Lower leg skin (tissue), 3 donors: ENCODE measurements at regions not wholly inside any gene's neighbourhood (a gene's known extent, or its start where the extent isn't known, plus 50 kb on each side); places are given as distances from the start of the nearest gene placed in this dataset.

Experiments used
- POLR2A ChIP-seq, 2 donors: fragments of 450-650 bp; IDR thresholded peaks; one replicate each; pipeline ENCODE4 v1.6.1; 2016 to 2017; ENCODE audit warnings: antibody characterized with exemption in 2 of 2, mild to moderate bottlenecking in 1 of 2, moderate library complexity in 1 of 2
- TF ChIP-seq, protein P1 (sequence below), 3 donors: fragments of 450-650 bp; IDR thresholded peaks; one replicate each; pipeline ENCODE4 v1.5.1; 2016; ENCODE audit warnings: antibody characterized with exemption in 3 of 3, mild to moderate bottlenecking in 3 of 3, moderate library complexity in 2 of 3

DNA sequence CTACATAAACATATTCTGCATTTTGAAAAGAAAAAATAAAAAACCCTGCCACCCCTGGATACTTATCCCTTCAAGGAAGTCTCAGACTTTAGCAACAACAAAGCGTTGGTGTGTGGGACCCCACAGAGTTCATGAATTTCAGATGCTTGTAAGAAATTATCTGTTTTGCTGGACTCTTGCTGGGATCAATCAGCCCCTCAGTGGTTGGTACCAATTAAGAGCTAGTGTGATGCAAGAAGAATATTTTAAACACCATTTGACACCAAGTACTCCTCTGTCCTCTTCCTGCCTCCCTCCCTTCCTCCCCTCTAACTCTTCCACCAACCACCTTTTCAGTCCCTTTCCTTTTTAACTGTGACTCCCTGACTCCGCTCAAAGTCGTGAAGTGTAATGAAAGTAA is 51.5 kb downstream of the SST start:
- TF ChIP-seq, protein P1, sequence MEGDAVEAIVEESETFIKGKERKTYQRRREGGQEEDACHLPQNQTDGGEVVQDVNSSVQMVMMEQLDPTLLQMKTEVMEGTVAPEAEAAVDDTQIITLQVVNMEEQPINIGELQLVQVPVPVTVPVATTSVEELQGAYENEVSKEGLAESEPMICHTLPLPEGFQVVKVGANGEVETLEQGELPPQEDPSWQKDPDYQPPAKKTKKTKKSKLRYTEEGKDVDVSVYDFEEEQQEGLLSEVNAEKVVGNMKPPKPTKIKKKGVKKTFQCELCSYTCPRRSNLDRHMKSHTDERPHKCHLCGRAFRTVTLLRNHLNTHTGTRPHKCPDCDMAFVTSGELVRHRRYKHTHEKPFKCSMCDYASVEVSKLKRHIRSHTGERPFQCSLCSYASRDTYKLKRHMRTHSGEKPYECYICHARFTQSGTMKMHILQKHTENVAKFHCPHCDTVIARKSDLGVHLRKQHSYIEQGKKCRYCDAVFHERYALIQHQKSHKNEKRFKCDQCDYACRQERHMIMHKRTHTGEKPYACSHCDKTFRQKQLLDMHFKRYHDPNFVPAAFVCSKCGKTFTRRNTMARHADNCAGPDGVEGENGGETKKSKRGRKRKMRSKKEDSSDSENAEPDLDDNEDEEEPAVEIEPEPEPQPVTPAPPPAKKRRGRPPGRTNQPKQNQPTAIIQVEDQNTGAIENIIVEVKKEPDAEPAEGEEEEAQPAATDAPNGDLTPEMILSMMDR (IDR thresholded peaks at IDR 0.05), result no peak
- TF ChIP-seq POLR2A (IDR thresholded peaks at IDR 0.05), result no peak
